T-helper 2 cell treated with Interferon-gamma antibody and Interleukin-4, amounts not matched to agents 5 μg/mL and 100 μg/mL, for 36 hours (primary cell): ENCODE measurements at regions not wholly inside any gene's neighbourhood (a gene's known extent, or its start where the extent isn't known, plus 50 kb on each side); places are given as distances from the start of the nearest gene placed in this dataset.

Source experiments
- DNase-seq: peaks from one replicate; pipeline ENCODE4 v3.0.0; 2021; ENCODE audit warnings: low spot score
- H3K27ac Mint-ChIP-seq: one replicate; pipeline ENCODE4 v1.8.0; 2021; ENCODE audit warnings: mild to moderate bottlenecking, mixed read lengths
- H3K27me3 Mint-ChIP-seq: one replicate; pipeline ENCODE4 v1.8.0; 2021; ENCODE audit warnings: low read depth, mixed read lengths
- H3K36me3 Mint-ChIP-seq: one replicate; pipeline ENCODE4 v1.8.0; 2021; ENCODE audit warnings: low read depth, mixed read lengths
- H3K4me1 Mint-ChIP-seq: one replicate; pipeline ENCODE4 v1.8.0; 2021; ENCODE audit warnings: low read depth, mixed read lengths
- H3K4me3 Mint-ChIP-seq: one replicate; pipeline ENCODE4 v1.8.0; 2022; ENCODE audit warnings: mild to moderate bottlenecking, moderate library complexity, mixed read lengths
- H3K9me3 Mint-ChIP-seq: one replicate; pipeline ENCODE4 v1.8.0; 2021; ENCODE audit warnings: mixed read lengths

- no peaks in the 10 kb centered on the region for H3K27me3 Mint-ChIP-seq
- no peaks in the 10 kb centered on the region for H3K9me3 Mint-ChIP-seq
- no peak overlapping the region for H3K27ac Mint-ChIP-seq
- DNase-seq, result no peak
- no peaks in the 10 kb centered on the region for H3K36me3 Mint-ChIP-seq
- H3K4me1 Mint-ChIP-seq, result no peaks in the 10 kb centered on the region
- H3K4me3 Mint-ChIP-seq, result no peak overlapping the region
Measured at GRCh38 chr3:67897351-67898336, 243.2 kb upstream of the SUCLG2 start.

DNA sequence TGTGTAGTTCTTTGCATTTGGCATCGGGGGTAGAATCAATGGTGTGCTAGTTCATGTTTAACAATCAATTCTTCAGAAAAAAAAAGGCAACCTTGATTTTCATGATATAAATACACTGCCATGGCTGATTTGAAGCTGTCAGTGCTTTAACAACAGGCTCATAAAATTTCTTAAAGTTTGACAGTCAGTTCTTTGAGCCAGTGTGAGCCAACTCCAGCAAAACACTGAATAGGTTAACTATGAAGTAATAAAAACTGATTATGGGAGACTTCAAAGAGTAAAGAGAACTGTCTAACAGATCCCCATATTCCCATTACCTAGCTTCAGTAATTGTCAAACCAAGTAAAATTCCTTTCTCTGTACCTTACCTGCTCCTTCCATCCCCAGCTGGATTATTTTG is 241.7 kb upstream of the SUCLG2 start:
- Mint-ChIP-seq H3K4me1 (no peaks in the 10 kb centered on the region), H3K9me3 (no peaks in the 10 kb centered on the region), H3K27ac (no peak overlapping the region), H3K36me3 (no peaks in the 10 kb centered on the region), H3K4me3 (no peak overlapping the region), H3K27me3 (no peaks in the 10 kb centered on the region)
- DNase-seq, result no peak

- no peak for DNase-seq
- Mint-ChIP-seq H3K9me3 (no peaks in the 10 kb centered on the region), H3K36me3 (no peaks in the 10 kb centered on the region), H3K27ac (no peak overlapping the region), H3K4me1 (no peaks in the 10 kb centered on the region), H3K27me3 (no peaks in the 10 kb centered on the region), H3K4me3 (no peak overlapping the region)
Measured at GRCh38 chr3:67894510-67894909, 240.1 kb upstream of the SUCLG2 start.

- Mint-ChIP-seq H3K27ac (no peak overlapping the region), H3K9me3 (peaks cover 8% of the 10 kb centered on the region)
Measured at GRCh38 chr3:67884345-67884744, 229.9 kb upstream of the SUCLG2 start.

DNA sequence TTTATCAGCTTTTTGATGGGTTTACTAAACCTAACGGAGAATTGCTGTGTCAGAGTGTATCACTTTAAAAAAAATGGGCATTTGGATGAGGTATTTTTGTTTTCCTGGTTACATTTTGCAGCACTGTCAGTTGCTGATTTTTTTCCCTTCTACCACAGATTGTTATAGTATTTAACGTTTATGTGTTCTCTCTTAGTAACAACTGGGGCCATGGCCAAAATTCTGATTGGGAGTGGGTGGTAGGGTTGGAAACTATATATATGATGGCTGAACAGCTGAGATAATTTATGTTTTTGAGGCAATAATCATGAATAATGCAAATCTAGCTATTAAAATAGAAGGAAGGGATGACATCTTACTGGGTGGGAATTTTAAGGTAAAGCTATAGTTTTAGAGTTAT is 229.4 kb upstream of the SUCLG2 start:
- Mint-ChIP-seq H3K4me3 (no peak overlapping the region), H3K27me3 (no peaks in the 10 kb centered on the region), H3K4me1 (no peaks in the 10 kb centered on the region), H3K36me3 (no peaks in the 10 kb centered on the region), H3K9me3 (peaks cover 5% of the 10 kb centered on the region), H3K27ac (no peak overlapping the region)
- no peak for DNase-seq

More at GRCh38 chr3:67884345-67884744, 229.9 kb upstream of the SUCLG2 start:
- no peaks in the 10 kb centered on the region for H3K36me3 Mint-ChIP-seq
- no peak overlapping the region for H3K4me3 Mint-ChIP-seq
- no peaks in the 10 kb centered on the region for H3K4me1 Mint-ChIP-seq
- no peak for DNase-seq
- no peaks in the 10 kb centered on the region for H3K27me3 Mint-ChIP-seq

DNA sequence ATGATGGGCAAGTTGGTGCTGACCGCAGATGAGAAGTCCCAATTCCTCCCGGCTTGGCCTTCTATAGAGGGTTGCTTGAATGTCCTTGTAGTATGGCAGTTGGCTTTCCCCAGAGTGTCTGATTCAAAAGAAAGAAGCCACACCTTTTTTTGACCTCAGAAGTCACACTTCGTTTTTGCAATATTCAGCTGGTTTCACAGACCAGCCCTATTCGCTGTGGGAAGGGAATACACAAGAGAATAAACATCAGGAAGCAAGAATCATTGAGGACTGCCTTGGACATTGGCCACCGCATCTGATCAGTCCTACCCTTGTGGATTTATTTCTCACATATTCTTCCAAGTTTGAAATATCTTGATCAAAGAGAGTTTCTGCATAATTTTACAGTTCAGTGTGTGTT is 228.6 kb upstream of the SUCLG2 start:
- H3K27me3 Mint-ChIP-seq, result no peaks in the 10 kb centered on the region
- no peaks in the 10 kb centered on the region for H3K9me3 Mint-ChIP-seq
- no peak overlapping the region for H3K27ac Mint-ChIP-seq
- no peaks in the 10 kb centered on the region for H3K36me3 Mint-ChIP-seq
- H3K4me3 Mint-ChIP-seq, result no peak overlapping the region
- no peaks in the 10 kb centered on the region for H3K4me1 Mint-ChIP-seq
- no peak for DNase-seq

GRCh38 chr3:67876261-67876660 is 221.8 kb upstream of the SUCLG2 start:
- no peak overlapping the region for H3K27ac Mint-ChIP-seq
- H3K9me3 Mint-ChIP-seq, result no peaks in the 10 kb centered on the region
- H3K27me3 Mint-ChIP-seq, result no peaks in the 10 kb centered on the region
- H3K4me3 Mint-ChIP-seq, result no peak overlapping the region
- no peaks in the 10 kb centered on the region for H3K36me3 Mint-ChIP-seq
- no peaks in the 10 kb centered on the region for H3K4me1 Mint-ChIP-seq
- DNase-seq, result no peak

- DNase-seq, result no peak
- no peaks in the 10 kb centered on the region for H3K36me3 Mint-ChIP-seq
- no peaks in the 10 kb centered on the region for H3K4me1 Mint-ChIP-seq
- H3K27me3 Mint-ChIP-seq, result no peaks in the 10 kb centered on the region
- H3K4me3 Mint-ChIP-seq, result no peak overlapping the region
- H3K27ac Mint-ChIP-seq, result no peak overlapping the region
- no peaks in the 10 kb centered on the region for H3K9me3 Mint-ChIP-seq
Measured at GRCh38 chr3:67875858-67876257, 221.4 kb upstream of the SUCLG2 start.

- DNase-seq, result no peak
- no peaks in the 10 kb centered on the region for H3K27me3 Mint-ChIP-seq
- no peak overlapping the region for H3K27ac Mint-ChIP-seq
- no peaks in the 10 kb centered on the region for H3K4me1 Mint-ChIP-seq
- no peaks in the 10 kb centered on the region for H3K36me3 Mint-ChIP-seq
- H3K4me3 Mint-ChIP-seq, result no peak overlapping the region
- H3K9me3 Mint-ChIP-seq, result no peaks in the 10 kb centered on the region
Measured at GRCh38 chr3:67875338-67875737, 220.9 kb upstream of the SUCLG2 start.

GRCh38 chr3:67870477-67870876 is 216.1 kb upstream of the SUCLG2 start:
- Mint-ChIP-seq H3K9me3 (no peaks in the 10 kb centered on the region), H3K4me1 (no peaks in the 10 kb centered on the region), H3K27me3 (no peaks in the 10 kb centered on the region), H3K4me3 (no peak overlapping the region), H3K36me3 (no peaks in the 10 kb centered on the region), H3K27ac (no peak overlapping the region)
- no peak for DNase-seq

DNA sequence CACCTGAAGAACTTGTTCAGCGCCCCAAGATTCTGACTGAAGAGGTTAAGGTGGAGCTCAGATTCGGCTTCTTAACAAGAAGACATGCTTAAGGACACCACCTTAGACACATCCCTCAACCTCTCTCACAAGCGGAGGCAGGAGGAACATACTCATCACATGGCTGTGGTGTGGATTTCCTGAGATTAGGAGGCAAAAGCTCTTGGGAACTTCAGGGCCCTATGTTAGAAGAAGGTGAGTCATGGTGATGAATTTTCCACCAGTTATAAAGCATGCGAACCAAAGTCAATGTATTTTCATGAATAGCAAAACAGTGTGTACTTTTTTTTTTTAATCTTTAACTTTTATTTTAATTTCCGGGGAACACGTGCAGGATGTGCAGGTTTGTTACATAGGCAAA is 212.2 kb upstream of the SUCLG2 start:
- Mint-ChIP-seq H3K36me3 (no peaks in the 10 kb centered on the region), H3K27me3 (no peaks in the 10 kb centered on the region)

GRCh38 chr3:67864587-67865183 is 210.3 kb upstream of the SUCLG2 start:
- H3K27ac Mint-ChIP-seq, result no peak overlapping the region
- no peaks in the 10 kb centered on the region for H3K36me3 Mint-ChIP-seq
- H3K9me3 Mint-ChIP-seq, result no peaks in the 10 kb centered on the region
- DNase-seq, result no peak
- no peaks in the 10 kb centered on the region for H3K4me1 Mint-ChIP-seq
- H3K4me3 Mint-ChIP-seq, result no peak overlapping the region
- H3K27me3 Mint-ChIP-seq, result no peaks in the 10 kb centered on the region

More for the DNA sequence above, 212.2 kb upstream of the SUCLG2 start:
- Mint-ChIP-seq H3K9me3 (no peaks in the 10 kb centered on the region), H3K27ac (no peak overlapping the region), H3K4me1 (no peaks in the 10 kb centered on the region), H3K4me3 (no peak overlapping the region)
- no peak for DNase-seq

DNA sequence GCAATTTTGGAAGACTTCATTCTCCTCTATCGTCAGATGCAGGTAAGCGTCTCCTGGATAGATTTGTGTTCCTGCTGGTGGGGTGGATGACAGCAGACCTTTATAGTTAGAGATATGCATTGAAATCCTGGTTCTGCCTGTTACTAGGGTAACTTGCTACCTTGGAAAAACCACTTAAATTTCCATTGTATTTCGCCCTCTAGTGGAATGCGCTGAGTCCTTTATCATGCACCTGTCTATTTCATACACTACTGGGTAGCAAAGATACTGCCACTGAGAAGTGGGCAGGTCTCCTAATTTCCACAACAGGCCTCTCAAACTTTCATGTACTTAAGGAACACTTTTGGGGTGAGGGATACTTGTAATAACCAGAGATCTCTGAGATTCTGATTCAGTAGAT is 209.5 kb upstream of the SUCLG2 start:
- DNase-seq, result no peak
- H3K36me3 Mint-ChIP-seq, result no peaks in the 10 kb centered on the region
- no peaks in the 10 kb centered on the region for H3K27me3 Mint-ChIP-seq
- no peak overlapping the region for H3K4me3 Mint-ChIP-seq
- H3K4me1 Mint-ChIP-seq, result no peaks in the 10 kb centered on the region
- no peaks in the 10 kb centered on the region for H3K9me3 Mint-ChIP-seq
- H3K27ac Mint-ChIP-seq, result no peak overlapping the region

- H3K4me1 Mint-ChIP-seq, result no peaks in the 10 kb centered on the region
- no peak overlapping the region for H3K4me3 Mint-ChIP-seq
- H3K9me3 Mint-ChIP-seq, result no peaks in the 10 kb centered on the region
- no peak for DNase-seq
- no peaks in the 10 kb centered on the region for H3K36me3 Mint-ChIP-seq
- no peak overlapping the region for H3K27ac Mint-ChIP-seq
- H3K27me3 Mint-ChIP-seq, result no peaks in the 10 kb centered on the region
Measured at GRCh38 chr3:67860429-67860828, 206.0 kb upstream of the SUCLG2 start.
